Activated gamma-delta T cell treated with Interleukin-2 at 50 U/mL for 16 hours (primary cell): ENCODE measurements at regions not wholly inside any gene's neighbourhood (a gene's known extent, or its start where the extent isn't known, plus 50 kb on each side); places are given as distances from the start of the nearest gene placed in this dataset.
"Not testable (repeated sequence)": the region's sequence is repeated elsewhere in the genome, so short reads cannot be mapped to it uniquely, and the experiment has no call there.

Experiments
- DNase-seq: peaks from one replicate; pipeline ENCODE4 v3.0.0-alpha.2; 2020

- DNase-seq, result no peak
These were observed 74.9 kb downstream of the ALG10 start for GRCh38 chr12:34097213-34097612.

DNA sequence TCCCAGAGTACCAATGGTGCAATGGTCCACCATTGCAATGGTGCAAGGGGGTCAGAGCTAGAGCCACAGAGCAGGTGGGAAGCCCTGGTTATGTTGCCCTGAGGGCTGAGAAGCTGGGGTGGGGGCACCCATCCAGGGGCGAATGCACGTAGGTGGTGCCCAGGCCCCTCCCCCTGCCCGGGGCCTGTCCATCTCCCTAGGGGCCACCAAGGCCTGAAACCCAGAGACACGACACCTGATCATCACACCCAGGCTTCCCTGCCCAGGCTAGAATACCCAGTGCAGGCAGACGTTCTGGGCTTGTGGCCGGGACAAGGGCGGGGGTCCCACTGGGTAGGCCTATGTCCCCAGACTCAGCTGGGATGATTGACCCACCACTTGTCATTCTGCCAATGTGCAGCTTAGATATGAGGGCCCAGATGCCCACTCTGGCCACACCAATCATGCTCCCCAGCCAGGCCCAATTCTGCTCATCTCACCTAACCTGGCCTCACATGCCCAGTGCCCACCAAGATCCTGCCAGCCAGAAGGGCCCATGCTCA, 83.2 kb downstream of the ALG10 start:
- DNase-seq, result no peak

DNA sequence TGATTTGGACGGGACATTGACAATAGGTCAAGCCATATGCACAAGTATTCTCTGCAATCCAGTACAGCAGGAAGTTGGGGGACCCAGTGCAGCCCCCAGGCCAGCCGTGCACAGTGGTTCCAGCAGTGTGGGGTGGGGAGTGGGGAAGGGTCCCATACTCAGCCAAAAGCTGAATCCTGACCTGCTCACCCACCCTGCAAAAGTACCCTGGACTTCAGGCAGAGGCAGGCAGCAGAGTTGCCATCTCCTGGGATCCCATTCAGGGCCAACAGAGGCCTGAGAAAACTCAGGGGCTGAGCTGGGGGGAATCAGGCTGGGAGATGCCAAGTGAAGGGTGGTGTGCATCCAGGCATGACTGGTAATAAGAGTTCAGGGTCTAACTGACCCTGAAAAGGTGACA, 83.9 kb downstream of the ALG10 start:
- DNase-seq, result no peak

GRCh38 chr12:34107016-34107415, 84.7 kb downstream of the ALG10 start:
- DNase-seq, result no peak

DNA sequence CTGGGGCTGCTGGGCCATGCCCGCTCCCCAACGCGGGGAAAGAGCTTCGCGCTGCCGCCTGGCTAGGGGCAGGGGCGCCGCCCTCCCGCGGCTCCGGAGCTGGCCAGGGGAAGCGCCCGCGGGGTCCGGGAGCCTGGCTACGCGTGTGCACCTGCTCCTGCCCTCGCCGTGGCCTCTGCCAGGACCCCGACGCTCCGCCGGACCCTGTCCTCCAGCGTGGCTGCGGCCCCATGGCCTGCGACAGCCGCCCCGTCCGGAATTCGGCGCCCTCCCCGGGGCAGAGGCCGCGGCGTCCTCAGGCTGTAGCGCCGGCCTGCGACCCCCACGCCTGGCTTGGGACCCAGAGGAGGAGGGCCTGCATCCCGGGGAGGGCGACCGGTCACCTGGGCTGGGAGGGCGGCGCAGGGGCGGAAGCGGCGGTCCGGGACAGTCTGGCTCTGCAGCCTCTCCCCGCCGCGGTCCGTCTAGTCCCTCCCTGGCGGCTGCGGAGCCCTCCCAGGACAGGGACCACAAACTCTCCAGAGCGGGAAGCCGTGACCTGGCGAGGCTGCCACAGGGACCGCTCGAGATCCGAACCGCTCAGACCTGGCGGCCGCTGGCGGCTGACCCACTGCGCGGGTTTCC, 85.6 kb downstream of the ALG10 start:
- DNase-seq, result no peak

DNA sequence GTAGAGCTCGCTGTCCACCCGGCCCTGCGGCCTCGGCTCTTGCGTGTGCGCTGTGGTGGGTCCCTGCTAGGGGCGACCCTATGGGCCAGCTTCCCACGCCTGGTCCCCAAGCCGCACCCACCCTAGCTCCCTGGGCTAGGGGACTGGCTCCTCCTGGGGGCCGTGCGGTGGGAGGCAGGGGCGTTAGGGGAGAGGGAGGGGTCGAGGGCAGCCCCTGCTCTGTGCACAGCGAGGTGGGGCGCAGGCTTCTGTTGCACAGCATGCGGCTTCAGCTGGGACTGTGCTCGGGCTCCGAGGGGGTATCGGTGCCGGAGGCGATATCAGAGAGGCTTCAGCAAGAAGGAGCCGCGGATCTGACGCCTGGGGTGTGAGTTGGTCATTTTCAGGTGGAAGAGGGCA, 86.1 kb downstream of the ALG10 start:
- DNase-seq, result no peak

DNA sequence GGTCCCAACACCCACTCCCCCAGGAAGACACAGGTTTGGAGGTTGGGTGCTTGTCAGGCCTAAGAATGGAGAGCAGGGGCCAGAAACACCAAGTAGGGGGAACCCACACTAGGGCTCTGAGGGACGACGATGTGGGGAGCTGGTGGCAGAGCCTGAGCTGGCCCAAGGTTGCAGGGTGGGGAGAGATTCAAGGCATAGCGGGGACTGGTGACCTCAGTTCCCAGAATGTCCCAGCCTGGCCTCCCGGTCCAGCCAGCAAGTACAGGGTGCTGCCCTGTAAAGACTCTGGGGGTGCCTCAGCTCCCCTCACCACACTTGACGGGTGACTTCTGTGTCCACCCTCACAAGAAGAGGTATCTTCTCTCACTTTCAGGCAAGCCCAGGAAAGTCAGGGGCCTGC, 86.7 kb downstream of the ALG10 start:
- DNase-seq, result no peak

DNA sequence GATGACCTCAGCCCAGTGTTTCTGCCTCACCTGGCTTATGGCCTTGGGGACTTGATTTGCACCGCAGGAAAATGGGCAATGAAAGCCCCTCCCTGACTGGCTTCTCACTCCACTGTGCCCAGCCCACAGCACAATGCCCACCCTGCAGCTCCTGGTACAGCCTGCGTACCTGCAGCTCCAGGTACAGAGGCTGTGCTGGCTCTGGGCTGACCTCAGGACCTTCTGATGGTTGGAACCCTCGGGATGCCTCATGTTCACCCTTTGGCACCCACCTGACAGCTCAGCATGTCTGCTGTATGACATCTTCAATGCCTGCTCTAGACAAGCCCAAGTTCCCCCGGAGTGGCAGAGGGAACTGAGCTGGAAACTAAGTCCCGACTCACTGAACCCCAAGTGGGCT, 87.1 kb downstream of the ALG10 start:
- DNase-seq, result no peak

- not testable (repeated sequence) for DNase-seq
These were observed 87.7 kb downstream of the ALG10 start for GRCh38 chr12:34109909-34110531.

DNA sequence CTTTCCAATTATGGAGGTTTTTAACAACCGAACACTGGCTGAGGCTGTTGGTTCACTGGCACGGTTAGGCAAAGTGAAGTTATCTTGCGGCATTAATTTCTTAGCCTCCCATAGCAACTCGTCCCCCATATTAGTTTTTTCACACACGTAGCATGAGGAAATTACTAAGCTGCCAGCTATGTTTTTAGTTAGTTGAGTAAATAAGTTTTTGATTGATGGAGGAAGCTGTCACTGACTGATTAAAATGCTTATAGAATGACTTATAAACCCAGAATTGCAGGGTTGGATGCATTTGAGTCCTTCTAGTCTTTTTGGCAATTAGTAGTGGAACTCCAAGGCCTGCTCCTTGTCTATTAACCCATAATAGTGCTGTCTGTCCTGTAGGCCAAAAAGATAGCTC, 97.1 kb downstream of the ALG10 start:
- no peak for DNase-seq

DNA sequence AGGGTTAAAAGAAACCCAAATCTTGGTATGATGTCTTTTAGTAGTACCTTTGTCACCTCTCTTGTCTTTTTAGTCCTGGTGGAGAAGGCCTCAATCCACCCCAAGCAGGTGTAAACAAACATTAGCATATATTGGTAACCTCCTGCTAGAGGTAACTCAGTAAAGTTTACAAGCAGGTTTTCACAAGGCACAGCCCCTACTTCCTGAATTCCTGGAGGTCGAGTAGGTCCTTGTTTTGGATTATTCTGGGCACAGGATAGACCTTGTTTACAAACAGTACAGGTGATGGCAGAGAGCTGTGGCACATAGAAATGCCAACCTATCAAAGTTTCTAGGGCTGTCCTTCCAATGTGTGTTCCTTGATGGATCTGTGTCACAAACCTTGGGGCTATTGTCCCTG, 99.1 kb downstream of the ALG10 start:
- DNase-seq, result no peak

DNA sequence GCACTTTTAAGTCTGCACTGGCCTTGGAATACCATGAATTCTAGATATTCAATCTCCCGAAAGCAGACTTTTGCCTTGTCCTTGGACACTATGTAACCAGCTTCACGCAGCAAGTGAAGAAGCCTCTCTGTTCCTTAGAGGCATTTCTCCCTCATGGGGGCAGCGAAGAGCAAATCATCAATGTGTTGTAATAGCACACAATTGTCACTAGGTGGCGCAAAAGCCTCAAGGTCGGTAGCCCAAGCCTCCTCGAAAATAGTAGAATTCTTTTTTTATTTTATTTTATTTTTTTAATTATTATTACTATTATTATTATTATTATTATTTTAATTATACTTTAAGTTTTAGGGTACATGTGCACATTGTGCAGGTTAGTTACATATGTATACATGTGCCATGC, 100.8 kb downstream of the ALG10 start:
- DNase-seq, result peak; percentile 17

- no peak for DNase-seq
These were observed 102.3 kb downstream of the ALG10 start for GRCh38 chr12:34124608-34125007.

GRCh38 chr12:34126239-34126641, 103.9 kb downstream of the ALG10 start:
- no peak for DNase-seq

DNA sequence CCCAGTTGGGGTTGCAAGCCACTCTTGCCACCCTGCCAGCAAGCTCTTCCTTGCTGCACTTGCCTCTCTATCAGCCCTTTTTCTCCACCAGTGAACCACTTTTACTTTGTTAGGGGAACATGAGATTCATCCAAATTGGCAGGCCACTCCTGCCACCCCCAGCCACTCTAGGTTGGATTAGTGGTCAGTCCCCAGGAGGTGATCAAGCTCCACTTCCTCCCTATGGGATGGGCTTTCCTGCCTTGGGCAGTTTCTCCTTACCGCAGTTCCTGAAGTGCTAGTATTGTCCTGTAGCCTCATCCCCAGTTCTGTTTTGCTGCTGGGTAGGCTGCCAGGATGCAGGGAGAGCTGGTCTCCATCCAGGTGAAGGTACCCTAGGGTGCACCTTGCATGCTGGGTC, 104.5 kb downstream of the ALG10 start:
- DNase-seq, result no peak

GRCh38 chr12:34127379-34127778, 105.1 kb downstream of the ALG10 start:
- DNase-seq, result not testable (repeated sequence)

GRCh38 chr12:34142430-34142829, 120.1 kb downstream of the ALG10 start:
- DNase-seq, result no peak

DNA sequence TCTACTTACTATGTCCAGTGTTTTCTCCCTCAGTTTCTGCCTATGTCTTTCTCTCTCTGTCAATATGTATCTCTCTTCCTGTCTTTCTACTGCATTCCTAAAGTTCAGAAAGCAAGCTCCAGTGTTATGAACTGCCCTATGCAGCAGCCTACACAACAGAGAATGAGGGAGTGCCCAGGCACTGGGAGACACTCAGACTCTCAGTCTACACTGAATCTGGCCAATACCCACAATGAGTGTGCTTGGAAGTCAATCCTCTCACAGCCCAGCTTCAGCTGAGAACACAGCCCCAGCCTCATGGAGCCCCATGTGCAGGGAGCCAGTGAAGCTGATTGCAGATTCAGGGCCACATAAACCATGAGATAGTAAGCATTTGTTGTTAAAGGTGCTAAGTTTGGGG, 128.7 kb downstream of the ALG10 start:
- DNase-seq, result no peak

GRCh38 chr12:34163443-34163842, 141.1 kb downstream of the ALG10 start:
- no peak for DNase-seq

DNA sequence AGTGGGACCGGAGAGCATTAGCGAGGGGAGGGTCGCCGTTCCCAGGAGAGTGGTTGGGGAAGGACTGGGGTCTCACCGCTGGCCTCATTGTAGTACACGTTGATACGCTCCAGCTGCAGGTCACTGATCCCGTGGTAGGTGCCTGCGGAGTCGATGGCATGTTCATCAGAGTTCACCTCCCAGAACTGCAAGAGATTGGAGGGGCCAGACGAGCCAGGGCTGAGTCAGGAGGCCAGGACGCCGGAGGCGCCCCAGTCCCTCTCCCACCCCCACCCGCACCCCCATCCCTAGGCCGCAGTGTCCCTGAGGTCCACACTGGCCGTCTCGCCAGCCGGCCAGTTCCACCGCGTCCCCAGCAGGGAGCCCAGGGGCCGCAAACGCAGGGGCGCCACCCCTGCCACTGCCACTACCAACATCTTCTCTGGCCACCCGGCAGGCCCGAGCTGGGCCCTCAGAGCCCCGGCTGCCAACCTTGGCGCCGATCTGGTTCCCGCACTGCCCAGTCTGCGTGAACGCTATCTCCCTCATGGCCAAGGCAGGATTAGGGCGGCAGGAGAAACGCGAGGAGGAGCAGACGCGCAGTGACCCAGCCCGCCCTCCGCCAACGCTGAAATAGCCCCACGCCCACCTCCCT, 144.2 kb downstream of the ALG10 start:
- no peak for DNase-seq

GRCh38 chr12:34168507-34168906, 146.2 kb downstream of the ALG10 start:
- DNase-seq, result not testable (repeated sequence)

DNA sequence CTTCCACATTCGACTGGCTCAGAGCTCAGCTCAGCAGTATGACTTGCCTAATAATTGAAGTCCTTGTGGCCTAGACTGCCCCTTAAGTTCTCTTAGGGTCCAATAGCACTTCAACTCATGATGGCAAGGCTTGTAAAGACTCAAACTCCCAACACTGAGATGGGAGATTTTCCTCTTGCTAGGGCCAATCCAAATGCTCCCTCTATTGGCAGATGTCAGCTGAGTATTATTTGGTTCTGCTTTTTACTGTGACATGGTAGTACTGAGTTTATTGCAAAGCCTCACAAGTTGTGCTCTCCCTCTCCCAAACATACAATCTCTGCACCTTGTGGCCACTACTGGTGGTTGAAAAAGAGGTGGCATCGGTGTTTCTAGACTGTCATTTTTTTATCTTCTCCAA, 164.2 kb downstream of the ALG10 start:
- DNase-seq, result no peak

DNA sequence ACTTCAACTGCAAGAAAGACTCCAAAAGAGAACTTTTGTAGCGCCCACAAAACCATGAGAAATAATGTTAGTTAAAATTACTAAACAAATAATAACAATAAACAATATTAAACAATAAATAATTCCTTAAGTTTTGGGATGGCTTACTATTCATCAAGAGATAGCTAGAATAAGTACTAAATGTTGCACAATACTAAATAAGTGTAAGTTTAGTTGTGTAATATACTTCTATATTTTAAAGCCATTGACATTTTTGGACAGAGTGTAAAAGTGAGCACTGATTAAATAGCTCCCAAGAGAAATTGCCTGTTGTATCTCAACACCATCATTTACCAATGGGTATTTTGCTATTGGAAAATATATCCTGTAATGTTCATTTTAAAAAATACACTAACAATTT, 166.7 kb downstream of the ALG10 start:
- no peak for DNase-seq

GRCh38 chr12:34190054-34190453, 167.8 kb downstream of the ALG10 start:
- no peak for DNase-seq
